ENCODE measurements at regions not wholly inside any gene's neighbourhood (a gene's known extent, or its start where the extent isn't known, plus 50 kb on each side); places are given as distances from the start of the nearest gene placed in this dataset.
"Not testable (repeated sequence)": the region's sequence is repeated elsewhere in the genome, so short reads cannot be mapped to it uniquely, and the experiment has no call there.

- DNase-seq, result no peak
Measured at GRCh38 chr5:145562931-145563330, 272.2 kb downstream of the PRELID2 start.

- no peak for DNase-seq
Measured at GRCh38 chr5:145558288-145558687, 276.9 kb downstream of the PRELID2 start.

GRCh38 chr5:145557345-145557744 is 277.8 kb downstream of the PRELID2 start:
- DNase-seq, result no peak

GRCh38 chr5:145554399-145554798 is 280.7 kb downstream of the PRELID2 start:
- no peak for DNase-seq

GRCh38 chr5:145553177-145553576 is 282.0 kb downstream of the PRELID2 start:
- no peak for DNase-seq

GRCh38 chr5:145551714-145552113 is 283.4 kb downstream of the PRELID2 start:
- no peak for DNase-seq

GRCh38 chr5:145548097-145548496 is 287.0 kb downstream of the PRELID2 start:
- no peak for DNase-seq

GRCh38 chr5:145544401-145544800 is 290.7 kb downstream of the PRELID2 start:
- no peak for DNase-seq

- no peak for DNase-seq
Measured at GRCh38 chr5:145543968-145544367, 291.2 kb downstream of the PRELID2 start.

- no peak for DNase-seq
Measured at GRCh38 chr5:145540375-145540774, 294.8 kb downstream of the PRELID2 start.

- DNase-seq, result no peak
Measured at GRCh38 chr5:145539201-145539600, 295.9 kb downstream of the PRELID2 start.

GRCh38 chr5:145536133-145536532 is 299.0 kb downstream of the PRELID2 start:
- no peak for DNase-seq

GRCh38 chr5:145531038-145531734 is 304.0 kb downstream of the PRELID2 start:
- no peak for DNase-seq

- no peak for DNase-seq
Measured at GRCh38 chr5:145521523-145521922, 313.6 kb downstream of the PRELID2 start.

GRCh38 chr5:145521066-145521465 is 314.1 kb downstream of the PRELID2 start:
- no peak for DNase-seq

- DNase-seq, result no peak
Measured at GRCh38 chr5:145520335-145520734, 314.8 kb downstream of the PRELID2 start.

GRCh38 chr5:145517588-145517987 is 317.6 kb downstream of the PRELID2 start:
- not testable (repeated sequence) for DNase-seq

- no peak for DNase-seq
Measured at GRCh38 chr5:145511351-145511750, 323.8 kb downstream of the PRELID2 start.

- DNase-seq, result no peak
Measured at GRCh38 chr5:145510769-145511168, 324.4 kb downstream of the PRELID2 start.

GRCh38 chr5:145510324-145510723 is 324.8 kb downstream of the PRELID2 start:
- no peak for DNase-seq

- DNase-seq, result no peak
Measured at GRCh38 chr5:145509336-145510136, 325.6 kb downstream of the PRELID2 start.

GRCh38 chr5:145506185-145506850 is 328.8 kb downstream of the PRELID2 start:
- no peak for DNase-seq

- no peak for DNase-seq
Measured at GRCh38 chr5:145502906-145503305, 332.2 kb downstream of the PRELID2 start.

- no peak for DNase-seq
Measured at GRCh38 chr5:145500710-145501109, 334.4 kb downstream of the PRELID2 start.
